ENCODE measurements at regions not wholly inside any gene's neighbourhood (a gene's known extent, or its start where the extent isn't known, plus 50 kb on each side); places are given as distances from the start of the nearest gene placed in this dataset.

DNA sequence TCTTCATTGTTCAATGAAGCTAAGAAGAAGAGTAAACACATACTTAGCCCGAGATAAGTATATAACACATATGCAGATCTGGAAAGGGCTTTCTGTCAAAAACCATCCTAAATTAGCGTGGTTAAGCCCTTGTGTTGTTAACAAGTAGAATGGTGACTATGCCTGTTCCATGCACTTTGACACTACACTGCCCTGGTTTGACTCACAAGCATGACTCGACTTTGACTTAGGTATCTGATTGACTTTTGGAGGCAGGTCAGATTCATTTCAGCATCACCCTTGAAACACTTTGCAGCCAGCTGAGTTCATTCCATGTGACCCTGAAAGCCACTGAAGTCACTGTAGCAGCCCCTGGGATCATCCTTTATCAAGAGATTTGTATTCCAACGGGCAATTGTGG, 239.8 kb downstream of the TBX18 start (continued):
- TF ChIP-seq IRF3 (IDR thresholded peaks at IDR 0.05; ENCODE audit: low read depth, low read length) = no peak
- TF ChIP-seq, protein P1, sequence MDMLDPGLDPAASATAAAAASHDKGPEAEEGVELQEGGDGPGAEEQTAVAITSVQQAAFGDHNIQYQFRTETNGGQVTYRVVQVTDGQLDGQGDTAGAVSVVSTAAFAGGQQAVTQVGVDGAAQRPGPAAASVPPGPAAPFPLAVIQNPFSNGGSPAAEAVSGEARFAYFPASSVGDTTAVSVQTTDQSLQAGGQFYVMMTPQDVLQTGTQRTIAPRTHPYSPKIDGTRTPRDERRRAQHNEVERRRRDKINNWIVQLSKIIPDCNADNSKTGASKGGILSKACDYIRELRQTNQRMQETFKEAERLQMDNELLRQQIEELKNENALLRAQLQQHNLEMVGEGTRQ (IDR thresholded peaks at IDR 0.05; ENCODE audit: borderline replicate concordance, low read depth, low read length) = no peak
- no peak for TF ChIP-seq EP300 (IDR thresholded peaks at IDR 0.05; ENCODE audit: borderline replicate concordance in 1 of 2, low read depth in 1 of 2, low read length in 1 of 2)
- TF ChIP-seq NRF1 (IDR thresholded peaks at IDR 0.05; ENCODE audit: low read depth, low read length) = no peak
- no peak for TF ChIP-seq RCOR1 (IDR thresholded peaks at IDR 0.05; ENCODE audit: low read length)

- H4K20me1 ChIP-seq (ENCODE audit: insufficient read depth) = no peaks in the 10 kb centered on the region
- H2AFZ ChIP-seq (ENCODE audit: low read depth) = no peak overlapping the region
- H3K9ac ChIP-seq = no peak overlapping the region
- ChIA-PET POLR2A (no interaction called here), CTCF (no interaction called here)
- H3K9me3 ChIP-seq = no peaks in the 10 kb centered on the region
- no peaks in the 10 kb centered on the region for H3K27me3 ChIP-seq (ENCODE audit: insufficient read depth)
- H3K36me3 ChIP-seq (replicated peaks in 1 of 2; ENCODE audit: control insufficient read depth in 1 of 2, insufficient read depth in 2 of 2, low read length in 1 of 2) = no peaks in the 10 kb centered on the region
- H3F3A ChIP-seq (replicated peaks; ENCODE audit: insufficient read depth) = no peaks in the 10 kb centered on the region
- peak overlapping the region; percentile 40; the same call in 1 of the 2 replicates for H3K4me2 ChIP-seq
- H3K79me2 ChIP-seq (ENCODE audit: insufficient read depth) = no peaks in the 10 kb centered on the region
- H3K27ac ChIP-seq (ENCODE audit: low read depth in 2 of 2, low read length in 1 of 2) = peak overlapping the region in 1 of 2 experiments; percentile 29; a peak in 1 of 4 replicates
- H3K4me3 ChIP-seq (ENCODE audit: low read depth in 2 of 2, low read length in 1 of 2) = no peak overlapping the region
- no peaks in the 10 kb centered on the region for H3K9me2 ChIP-seq
- H3K4me1 ChIP-seq (ENCODE audit: control insufficient read depth in 1 of 2, insufficient read depth in 2 of 2, low read depth in 1 of 2, low read length in 1 of 2) = 0 out of 4 replicates have a peak, but pooled peaks cover 0 to 4% of the 10 kb centered on the region in 2 experiments
- no peak for DNase-seq
- TF ChIP-seq FOXM1 (IDR thresholded peaks at IDR 0.05; ENCODE audit: low read depth) = no peak
- no peak for TF ChIP-seq MEF2A (IDR thresholded peaks at IDR 0.05; ENCODE audit: borderline replicate concordance, low read depth)
- TF ChIP-seq JUND (IDR thresholded peaks at IDR 0.05) = peak; percentile 97
- TF ChIP-seq PBX3 (IDR thresholded peaks at IDR 0.05) = peak; percentile 97
- TF ChIP-seq TAF1 (IDR thresholded peaks at IDR 0.05; ENCODE audit: borderline replicate concordance, low read depth, low read length) = no peak
- TF ChIP-seq NFIC (IDR thresholded peaks at IDR 0.05; ENCODE audit: borderline replicate concordance) = peak; percentile 63; the same call in 1 of the 2 replicates
- TF ChIP-seq IRF3 (IDR thresholded peaks at IDR 0.05; ENCODE audit: low read depth, low read length) = no peak
- TF ChIP-seq ELF1 (IDR thresholded peaks at IDR 0.05) = no peak
- TF ChIP-seq RXRA (IDR thresholded peaks at IDR 0.05; ENCODE audit: borderline replicate concordance, low read depth) = peak; percentile 51; the same call in 1 of the 2 replicates
- peak; percentile 21; the same call in 1 of the 2 replicates for TF ChIP-seq REST (IDR thresholded peaks at IDR 0.05; ENCODE audit: low read depth, low read length)
- TF ChIP-seq RAD21 (IDR thresholded peaks at IDR 0.05; ENCODE audit: low read length) = no peak
- no peak for TF ChIP-seq NRF1 (IDR thresholded peaks at IDR 0.05; ENCODE audit: low read depth, low read length)
- TF ChIP-seq GATA2 (CRISPR knock-in tag; IDR thresholded peaks at IDR 0.05) = no peak
- TF ChIP-seq POLR2AphosphoS5 (IDR thresholded peaks at IDR 0.05; ENCODE audit: low read depth, low read length) = peak; percentile 19; the same call in 1 of the 2 replicates
- no peak for TF ChIP-seq RFX5 (IDR thresholded peaks at IDR 0.05; ENCODE audit: low read length)
- peak; percentile 45; the same call in 1 of the 2 replicates for TF ChIP-seq TEAD4 (IDR thresholded peaks at IDR 0.05; ENCODE audit: borderline replicate concordance, insufficient read depth)
- TF ChIP-seq FOSL2 (IDR thresholded peaks at IDR 0.05; ENCODE audit: borderline replicate concordance, low read depth) = peak; percentile 98
- TF ChIP-seq, protein P1 (IDR thresholded peaks at IDR 0.05; ENCODE audit: borderline replicate concordance, low read depth, low read length) = no peak
- peak; percentile 90 for TF ChIP-seq TCF12 (IDR thresholded peaks at IDR 0.05)
- peak in 1 of 2 experiments; percentile 80; a peak in 1 of 4 replicates for TF ChIP-seq EP300 (IDR thresholded peaks at IDR 0.05; ENCODE audit: borderline replicate concordance in 1 of 2, low read depth in 1 of 2, low read length in 1 of 2)
- TF ChIP-seq SMC3 (IDR thresholded peaks at IDR 0.05; ENCODE audit: low read depth, low read length) = no peak
Observed at GRCh38 chr6:84522135-84522549, 242.3 kb downstream of the TBX18 start.
